ENCODE measurements at regions not wholly inside any gene's neighbourhood (a gene's known extent, or its start where the extent isn't known, plus 50 kb on each side); places are given as distances from the start of the nearest gene placed in this dataset.

DNA sequence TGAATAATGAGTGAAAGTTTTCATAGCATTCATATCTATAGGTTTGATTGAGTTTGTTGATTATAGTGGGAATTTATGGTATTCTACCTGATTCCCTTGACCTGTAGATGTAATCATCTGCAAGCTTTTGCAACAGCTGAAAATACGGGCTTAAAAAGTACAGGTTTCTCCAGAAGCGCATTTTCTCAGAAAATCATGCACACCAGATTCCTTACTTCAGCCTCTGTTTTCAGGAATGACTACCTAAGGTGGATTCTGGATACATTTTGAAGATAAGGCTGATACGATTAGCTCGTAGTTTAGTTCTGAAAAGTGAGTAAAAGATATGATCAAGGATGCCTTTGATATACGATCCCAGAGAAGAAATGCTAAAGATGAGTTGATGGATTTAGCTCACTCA is 694.8 kb upstream of the CDH10 start:
- Histone ChIP-seq H3K14ac (ENCODE audit: insufficient read length) (no peak overlapping the region), H3K36me3 (ENCODE audit: control insufficient read depth in 2 of 4, insufficient read depth in 4 of 4, low read length in 3 of 4) (peaks cover 0 to 2% (median 0%) of the 10 kb centered on the region in 4 experiments; a peak in 1 of 8 replicates), H2BK15ac (ENCODE audit: low read length) (no peak overlapping the region), H3K27ac (ENCODE audit: low read depth, low read length) (no peak overlapping the region), H2BK5ac (ENCODE audit: low read depth, low read length) (no peak overlapping the region), H2AFZ (ENCODE audit: low read length) (no peak overlapping the region), H2BK20ac (ENCODE audit: low read length) (no peak overlapping the region), H2BK120ac (replicated peaks; ENCODE audit: low read depth, low read length) (no peak overlapping the region), H4K5ac (ENCODE audit: insufficient read length, low read depth, low read length) (no peak overlapping the region), H3K9ac (replicated peaks in 1 of 4; ENCODE audit: extremely low read depth in 1 of 4, low read depth in 3 of 4, low read length in 3 of 4) (no peak overlapping the region), H3K4me3 (ENCODE audit: extremely low read depth in 1 of 4, insufficient read depth in 2 of 4, low read depth in 3 of 4, low read length in 4 of 4) (no peak overlapping the region), H3K9me3 (ENCODE audit: insufficient read depth in 2 of 2, low read depth in 1 of 2, low read length in 1 of 2) (no peaks in the 10 kb centered on the region), H3K23me2 (ENCODE audit: low read depth, low read length) (no peaks in the 10 kb centered on the region), H4K20me1 (replicated peaks in 1 of 2; ENCODE audit: control insufficient read depth in 1 of 2, insufficient read depth in 2 of 2, low read length in 2 of 2) (no peaks in the 10 kb centered on the region), H3K4me2 (ENCODE audit: insufficient read depth in 1 of 2, low read depth in 2 of 2, low read length in 2 of 2) (no peak overlapping the region), H3K56ac (replicated peaks; ENCODE audit: insufficient read length, low read depth, low read length) (no peak overlapping the region), H3K79me1 (ENCODE audit: low read depth, low read length) (no peaks in the 10 kb centered on the region), H2BK12ac (ENCODE audit: low read depth, low read length) (no peak overlapping the region), H3K27me3 (replicated peaks in 1 of 4; ENCODE audit: control insufficient read depth in 3 of 4, extremely low read depth in 1 of 4, insufficient read depth in 3 of 4, low read length in 3 of 4) (no peaks in the 10 kb centered on the region), H4K8ac (ENCODE audit: extremely low read depth, insufficient read depth, low read length) (no peak overlapping the region), H3K4ac (replicated peaks; ENCODE audit: insufficient read length, low read depth, low read length) (no peak overlapping the region), H3K79me2 (ENCODE audit: control insufficient read depth in 1 of 2, insufficient read depth in 2 of 2, low read length in 2 of 2) (no peaks in the 10 kb centered on the region), H3K18ac (ENCODE audit: extremely low read depth, low read length) (no peak overlapping the region), H2AK5ac (ENCODE audit: low read depth, low read length) (no peak overlapping the region), H3K4me1 (replicated peaks in 1 of 4; ENCODE audit: control insufficient read depth in 3 of 4, insufficient read depth in 4 of 4, low read length in 3 of 4) (no peaks in the 10 kb centered on the region), H4K91ac (replicated peaks; ENCODE audit: insufficient read length, low read length) (no peak overlapping the region), H3K23ac (ENCODE audit: insufficient read length) (no peak overlapping the region)
- no peak for FAIRE-seq
- TF ChIP-seq TBP (IDR thresholded peaks at IDR 0.05; ENCODE audit: low read depth, low read length) = no peak
- no peak for TF ChIP-seq TCF12 (IDR thresholded peaks at IDR 0.05; ENCODE audit: low read depth, low read length)
- TF ChIP-seq SP1 (IDR thresholded peaks at IDR 0.05; ENCODE audit: low read depth, low read length) = no peak
- TF ChIP-seq, protein P1, sequence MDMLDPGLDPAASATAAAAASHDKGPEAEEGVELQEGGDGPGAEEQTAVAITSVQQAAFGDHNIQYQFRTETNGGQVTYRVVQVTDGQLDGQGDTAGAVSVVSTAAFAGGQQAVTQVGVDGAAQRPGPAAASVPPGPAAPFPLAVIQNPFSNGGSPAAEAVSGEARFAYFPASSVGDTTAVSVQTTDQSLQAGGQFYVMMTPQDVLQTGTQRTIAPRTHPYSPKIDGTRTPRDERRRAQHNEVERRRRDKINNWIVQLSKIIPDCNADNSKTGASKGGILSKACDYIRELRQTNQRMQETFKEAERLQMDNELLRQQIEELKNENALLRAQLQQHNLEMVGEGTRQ (IDR thresholded peaks at IDR 0.05; ENCODE audit: low read length) = no peak
- no peak for TF ChIP-seq KDM5A (IDR thresholded peaks at IDR 0.05; ENCODE audit: low read length)
- ChIA-PET POLR2A (ENCODE audit: partially characterized antibody) (no interaction called here), CTCF (ENCODE audit: partially characterized antibody) (interaction anchor here (1.7 kb wide), 1 partner anchor 8 kb away, joined by 4 read pairs; no protein-coding TSS in a partner anchor)
- no peak for DNase-seq (ENCODE audit: low read depth in 1 of 2, low spot score in 2 of 2)
- WGBS, 2 experiments (ENCODE audit: extremely low coverage in 1 of 2, insufficient coverage in 1 of 2, insufficient read length in 1 of 2, insufficient replicate concordance in 2 of 2, low coverage in 1 of 2, low lambda C conversion rate in 2 of 2, missing lambda C conversion rate in 1 of 2) = 79% methylated on average over 5 of the region's 5 CpGs; no CpG with 5 or more reads in 1 of the 2 experiments

Data from H1 (cell line).